ENCODE measurements at regions not wholly inside any gene's neighbourhood (a gene's known extent, or its start where the extent isn't known, plus 50 kb on each side); places are given as distances from the start of the nearest gene placed in this dataset.

DNA sequence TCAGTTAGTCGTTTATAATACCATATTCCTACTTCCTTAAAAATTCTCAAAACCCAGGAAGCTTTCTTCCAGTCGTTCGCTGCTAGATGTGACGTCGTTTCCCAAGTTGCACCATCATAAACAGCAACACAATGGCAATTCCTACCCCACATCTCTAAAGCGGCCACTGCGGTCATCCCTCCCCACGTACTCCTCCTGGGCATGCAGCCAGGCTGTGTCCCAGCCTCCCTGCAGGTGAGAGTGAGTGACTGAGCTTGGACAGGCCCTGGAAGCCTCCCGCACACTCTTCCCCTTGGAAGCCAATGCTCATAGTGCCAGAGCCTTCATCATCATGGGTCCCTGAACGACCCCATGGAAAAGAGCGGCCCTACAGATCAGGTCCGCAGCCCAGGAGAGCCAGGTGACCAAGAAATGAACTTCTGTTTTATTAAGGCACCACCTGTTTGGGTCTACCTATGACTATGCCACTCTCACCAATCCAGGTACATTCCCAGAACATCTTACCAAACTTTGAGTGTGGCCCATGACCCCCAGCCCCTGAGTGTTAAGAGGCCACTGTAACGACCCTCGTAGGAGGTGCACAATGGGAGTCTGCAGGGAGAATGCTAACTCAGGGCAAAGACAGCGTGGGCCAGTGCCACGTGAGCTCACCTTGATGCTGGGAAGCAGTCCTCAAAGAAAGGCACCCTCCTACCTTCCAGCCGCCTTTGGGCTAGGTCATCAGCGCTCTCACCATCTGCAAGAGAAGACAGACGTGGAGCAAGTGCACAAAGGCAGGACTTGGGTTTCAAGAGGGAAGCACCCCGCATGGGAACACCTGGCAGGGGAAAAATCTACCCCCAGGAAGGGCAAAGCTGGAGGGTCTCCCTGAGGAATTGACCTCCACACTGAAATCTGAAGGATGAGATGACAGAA lies 74.7 kb upstream of the RAB6C start:
- H3K4me3 ChIP-seq (ENCODE audit: low read length) = no peak overlapping the region
- DNase-seq (ENCODE audit: low read depth) = no peak
- TF ChIP-seq, protein P1, sequence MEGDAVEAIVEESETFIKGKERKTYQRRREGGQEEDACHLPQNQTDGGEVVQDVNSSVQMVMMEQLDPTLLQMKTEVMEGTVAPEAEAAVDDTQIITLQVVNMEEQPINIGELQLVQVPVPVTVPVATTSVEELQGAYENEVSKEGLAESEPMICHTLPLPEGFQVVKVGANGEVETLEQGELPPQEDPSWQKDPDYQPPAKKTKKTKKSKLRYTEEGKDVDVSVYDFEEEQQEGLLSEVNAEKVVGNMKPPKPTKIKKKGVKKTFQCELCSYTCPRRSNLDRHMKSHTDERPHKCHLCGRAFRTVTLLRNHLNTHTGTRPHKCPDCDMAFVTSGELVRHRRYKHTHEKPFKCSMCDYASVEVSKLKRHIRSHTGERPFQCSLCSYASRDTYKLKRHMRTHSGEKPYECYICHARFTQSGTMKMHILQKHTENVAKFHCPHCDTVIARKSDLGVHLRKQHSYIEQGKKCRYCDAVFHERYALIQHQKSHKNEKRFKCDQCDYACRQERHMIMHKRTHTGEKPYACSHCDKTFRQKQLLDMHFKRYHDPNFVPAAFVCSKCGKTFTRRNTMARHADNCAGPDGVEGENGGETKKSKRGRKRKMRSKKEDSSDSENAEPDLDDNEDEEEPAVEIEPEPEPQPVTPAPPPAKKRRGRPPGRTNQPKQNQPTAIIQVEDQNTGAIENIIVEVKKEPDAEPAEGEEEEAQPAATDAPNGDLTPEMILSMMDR (IDR thresholded peaks at IDR 0.05; ENCODE audit: insufficient read depth, low read depth, low read length, missing control alignments) = no peak

GRCh38 chr2:129905664-129906081 lies 73.8 kb upstream of the RAB6C start:
- H3K4me3 ChIP-seq (ENCODE audit: low read length) = no peak overlapping the region
- no peak for DNase-seq (ENCODE audit: low read depth)
- TF ChIP-seq, protein P1 (IDR thresholded peaks at IDR 0.05; ENCODE audit: insufficient read depth, low read depth, low read length, missing control alignments) = no peak

- TF ChIP-seq, protein P1 (IDR thresholded peaks at IDR 0.05; ENCODE audit: insufficient read depth, low read depth, low read length, missing control alignments) = no peak
- H3K4me3 ChIP-seq (ENCODE audit: low read length) = no peak overlapping the region
- DNase-seq (ENCODE audit: low read depth) = no peak
Observed at GRCh38 chr2:129906139-129906860, 73.2 kb upstream of the RAB6C start.

DNA sequence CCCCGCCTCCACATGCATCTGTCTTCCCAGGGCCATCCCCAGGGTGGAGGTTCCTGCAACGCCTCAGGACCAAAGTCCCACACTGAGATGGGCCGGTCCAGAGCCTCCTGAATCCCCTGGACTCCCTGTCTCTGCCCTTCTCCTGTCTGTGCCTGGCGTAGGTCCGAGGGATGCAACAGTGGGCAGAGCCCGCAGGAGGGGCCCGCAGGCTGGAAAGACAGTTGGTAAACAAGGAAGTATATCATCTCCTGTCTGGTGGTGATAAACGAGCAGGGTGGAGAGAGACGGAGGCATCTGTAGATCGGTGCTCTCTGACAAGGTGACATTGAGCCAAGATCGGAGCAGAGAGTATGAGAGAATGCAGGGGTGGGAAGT lies 72.6 kb upstream of the RAB6C start:
- TF ChIP-seq, protein P1 (IDR thresholded peaks at IDR 0.05; ENCODE audit: insufficient read depth, low read depth, low read length, missing control alignments) = no peak
- H3K4me3 ChIP-seq (ENCODE audit: low read length) = no peak overlapping the region
- DNase-seq (ENCODE audit: low read depth) = no peak

GRCh38 chr2:129907256-129907998 lies 72.0 kb upstream of the RAB6C start:
- H3K4me3 ChIP-seq (ENCODE audit: low read length) = no peak overlapping the region
- no peak for DNase-seq (ENCODE audit: low read depth)
- TF ChIP-seq, protein P1 (IDR thresholded peaks at IDR 0.05; ENCODE audit: insufficient read depth, low read depth, low read length, missing control alignments) = no peak

- TF ChIP-seq, protein P1 (IDR thresholded peaks at IDR 0.05; ENCODE audit: insufficient read depth, low read depth, low read length, missing control alignments) = no peak
- no peak for DNase-seq (ENCODE audit: low read depth)
- H3K4me3 ChIP-seq (ENCODE audit: low read length) = no peak overlapping the region
Observed at GRCh38 chr2:129908721-129909373, 70.6 kb upstream of the RAB6C start.

All from epithelial cell of esophagus (primary cell).